Activated T-cell treated with anti-CD3 and anti-CD28 coated beads, Interleukin-2, amount 50 U/mL, for 48 hours (primary cell): ENCODE measurements at regions not wholly inside any gene's neighbourhood (a gene's known extent, or its start where the extent isn't known, plus 50 kb on each side); places are given as distances from the start of the nearest gene placed in this dataset.

Source experiments
- DNase-seq, 2 experiments: peaks; one replicate each; pipeline ENCODE4 v3.0.0-alpha.2; 2020

DNA sequence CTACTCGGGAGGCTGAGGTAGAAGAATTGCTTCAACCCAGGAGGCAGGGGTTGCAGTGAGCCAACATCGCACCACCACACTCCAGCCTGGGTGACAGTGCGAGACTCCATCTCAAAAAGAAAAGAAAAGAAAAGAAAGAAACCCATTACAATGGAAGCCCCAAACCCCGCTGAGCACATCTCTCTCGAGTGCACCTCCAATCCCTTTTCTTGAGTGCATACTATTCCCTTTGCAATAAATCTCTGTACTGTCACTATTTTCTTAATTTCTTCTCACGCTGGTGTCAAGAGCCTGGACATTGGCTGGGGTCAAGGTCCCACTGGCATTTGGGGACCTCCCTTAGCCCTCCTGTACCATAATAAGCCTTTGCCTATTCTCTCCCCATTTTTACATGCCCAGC lies 398.4 kb upstream of the EEF2KMT start:
- no peak for DNase-seq

DNA sequence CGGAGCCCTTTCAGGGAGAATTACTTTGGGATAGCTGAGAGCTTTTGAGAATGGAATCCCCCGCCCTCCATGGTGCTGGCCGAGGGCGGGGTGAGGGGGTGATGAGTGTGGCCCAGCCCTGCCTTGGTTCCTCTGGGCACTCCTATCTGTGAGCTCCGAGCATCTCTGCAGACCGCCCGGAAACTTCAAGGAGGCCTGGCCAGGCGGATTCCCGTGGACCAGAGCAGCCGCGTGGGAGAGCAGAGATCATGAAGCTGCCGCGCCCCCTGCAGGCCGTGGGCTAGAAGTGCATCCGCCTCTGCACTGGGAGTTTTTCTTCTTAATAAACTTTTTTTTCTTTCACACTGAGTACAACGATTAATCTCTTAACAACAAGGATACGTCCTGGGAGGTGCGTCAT lies 392.9 kb upstream of the EEF2KMT start:
- DNase-seq: peak; percentile 44 to 46

DNA sequence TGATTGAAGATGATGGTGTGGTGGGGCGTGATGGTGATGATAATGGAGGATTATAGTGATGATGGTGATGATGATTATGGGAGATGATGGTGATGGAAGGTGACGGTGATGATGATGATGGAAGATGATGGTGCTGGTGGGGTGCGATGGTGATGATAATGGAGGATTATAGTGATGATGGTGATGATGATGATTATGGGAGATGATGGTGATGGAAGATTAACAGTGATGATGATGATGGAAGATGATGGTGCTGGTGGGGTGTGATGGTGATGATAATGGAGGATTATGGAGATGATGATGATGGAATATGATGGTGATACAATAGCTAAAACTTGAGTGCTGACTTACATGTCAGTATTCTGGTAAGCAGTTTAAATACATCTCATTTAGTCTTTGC lies 391.0 kb upstream of the EEF2KMT start:
- DNase-seq: no peak

DNA sequence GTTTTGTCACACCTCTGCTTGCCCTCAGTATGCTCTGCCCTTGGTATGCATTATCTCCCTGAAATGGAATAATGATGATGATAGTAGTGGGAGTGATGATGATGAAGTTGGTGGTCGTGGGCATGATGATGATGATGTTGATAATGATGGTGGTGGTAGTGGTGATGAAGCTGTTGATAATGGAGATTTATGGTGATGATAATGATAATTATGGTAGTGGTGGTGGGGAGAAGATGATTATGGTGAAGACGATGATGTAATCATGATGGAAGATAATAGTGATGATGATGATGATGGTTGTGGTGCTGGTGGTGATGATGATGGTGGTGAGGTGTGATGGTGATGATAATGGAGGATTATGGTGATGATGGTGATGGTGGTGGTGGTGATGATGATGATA lies 390.1 kb upstream of the EEF2KMT start:
- DNase-seq: no peak

DNA sequence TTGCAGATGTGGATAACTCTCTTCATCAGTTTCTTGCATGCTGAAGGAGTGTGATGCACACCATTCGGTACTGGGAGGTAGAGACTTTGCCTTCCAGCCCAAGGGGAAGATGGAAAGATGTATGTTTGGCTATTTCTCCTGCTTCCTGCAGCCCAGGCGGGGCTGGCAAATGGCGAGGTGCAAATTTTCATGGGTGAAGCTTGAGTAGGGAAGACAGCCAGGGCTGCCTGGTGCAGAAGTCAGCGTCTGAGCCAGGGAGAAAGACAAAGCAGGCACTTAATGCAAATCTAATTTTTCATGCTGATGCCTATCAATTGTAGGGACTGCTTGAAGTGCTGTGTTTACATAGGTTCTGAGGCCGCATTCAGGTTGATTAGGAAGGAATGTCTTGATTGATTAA lies 384.7 kb upstream of the EEF2KMT start:
- no peak for DNase-seq

DNA sequence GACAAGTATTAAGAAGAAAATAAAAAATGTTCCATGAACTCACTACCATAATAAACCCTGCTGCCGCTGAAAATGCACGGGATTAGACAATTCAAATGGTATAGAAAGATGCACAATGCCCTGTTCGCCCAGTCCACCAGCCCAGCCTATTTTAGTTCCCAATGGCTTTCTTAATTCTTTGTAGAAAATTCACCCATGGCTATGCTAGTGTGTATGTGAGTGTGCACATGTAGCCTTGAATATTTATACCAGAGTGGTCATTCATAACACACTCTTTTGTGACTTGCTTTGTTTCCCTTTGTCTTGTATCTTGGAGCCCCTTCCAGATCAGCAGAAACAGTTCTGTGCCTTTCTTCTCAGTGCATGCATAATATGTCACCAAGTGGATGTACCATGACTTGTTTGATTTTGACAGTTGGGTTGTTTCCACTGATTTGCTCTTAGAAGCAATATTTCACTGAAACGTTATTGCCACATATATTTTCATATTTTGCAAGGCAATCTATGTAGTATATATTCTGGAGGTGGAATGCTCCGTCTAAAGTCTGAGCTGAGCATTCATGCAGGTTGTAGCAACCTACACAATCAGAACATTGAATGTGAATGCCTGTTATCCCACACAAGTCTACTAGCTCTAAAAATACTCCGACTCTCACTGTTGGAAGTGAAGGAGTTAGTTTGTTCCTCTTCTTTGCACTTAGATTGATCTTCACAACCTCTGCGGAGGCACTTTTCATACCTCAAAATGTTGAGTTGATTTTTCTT lies 383.0 kb upstream of the EEF2KMT start:
- no peak for DNase-seq

DNA sequence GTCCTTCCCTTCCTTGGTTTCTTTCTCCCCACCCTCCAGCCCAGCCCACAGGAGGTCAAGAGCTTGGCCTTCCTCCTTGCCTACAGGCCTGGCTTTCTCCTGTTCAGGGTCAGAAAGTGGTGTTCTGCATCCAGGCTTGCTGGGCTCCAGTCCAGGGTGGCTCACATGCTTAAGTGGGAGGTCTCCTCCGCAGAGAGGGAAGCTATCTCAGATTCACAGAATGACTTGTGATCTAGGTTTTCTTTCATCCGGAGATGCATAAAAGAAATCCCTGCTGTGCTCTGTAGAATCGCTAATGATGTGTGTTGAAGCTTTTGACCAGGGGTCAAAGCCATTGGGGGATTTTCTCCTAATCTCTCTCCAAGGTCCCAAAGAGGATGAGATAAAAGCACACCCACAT lies 382.3 kb upstream of the EEF2KMT start:
- DNase-seq: no peak

DNA sequence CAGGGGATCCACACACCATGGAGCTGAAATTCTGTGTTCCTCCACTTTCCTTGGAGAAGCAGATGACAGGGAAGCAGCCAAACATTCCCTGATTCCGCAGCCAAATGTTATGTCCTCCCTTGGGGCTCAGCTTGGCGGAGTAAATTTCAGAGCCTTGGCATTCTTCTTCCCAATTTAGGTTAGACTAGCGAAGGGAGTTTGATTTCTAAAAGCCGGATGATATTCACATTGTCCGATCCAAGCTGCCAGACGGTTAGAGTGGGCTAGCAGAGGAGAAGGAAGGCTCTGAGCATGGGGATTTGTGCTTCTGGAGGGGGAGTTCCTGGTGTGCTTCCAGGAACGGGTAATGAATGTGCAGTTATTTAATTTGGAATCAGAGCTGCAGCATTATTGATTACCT lies 380.4 kb upstream of the EEF2KMT start:
- DNase-seq: no peak

DNA sequence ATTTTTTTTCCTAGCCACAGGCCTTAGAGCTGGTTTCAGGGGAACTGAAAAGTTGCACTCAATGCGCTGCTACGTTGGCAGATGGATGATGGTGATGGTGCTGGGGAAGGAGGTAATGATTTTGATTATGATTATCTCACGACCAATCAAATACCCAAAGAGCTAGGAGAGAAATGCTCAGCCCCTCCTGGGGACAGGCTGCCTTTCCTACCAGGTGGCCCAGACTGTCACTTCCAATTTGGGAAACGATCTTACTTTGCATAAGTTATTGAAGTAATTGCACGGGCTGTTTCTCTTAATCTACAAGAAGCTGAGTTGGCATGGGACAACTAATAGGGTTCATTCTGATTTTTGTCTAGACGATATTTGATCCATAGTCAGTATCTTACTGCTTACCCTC lies 379.7 kb upstream of the EEF2KMT start:
- DNase-seq: no peak

DNA sequence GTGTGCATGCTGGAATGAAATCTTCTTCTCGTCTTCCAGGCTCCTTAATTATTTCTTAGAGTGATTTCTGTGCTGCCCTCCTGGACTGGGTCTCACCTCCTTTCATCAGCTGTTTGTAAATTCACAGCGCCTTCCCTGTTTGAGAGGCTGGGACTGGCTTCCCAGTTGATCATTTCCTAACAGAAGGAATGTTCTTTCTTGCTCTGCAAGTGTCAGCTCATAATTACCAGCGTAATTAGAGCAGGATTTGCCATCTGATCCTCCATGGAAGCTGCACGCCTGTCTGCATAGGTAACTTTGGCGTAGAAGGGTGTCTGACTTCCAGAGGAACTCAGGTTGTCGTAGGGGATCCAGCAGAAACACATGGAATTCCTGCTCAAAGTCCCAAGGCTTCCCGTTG lies 375.0 kb upstream of the EEF2KMT start:
- DNase-seq: no peak

DNA sequence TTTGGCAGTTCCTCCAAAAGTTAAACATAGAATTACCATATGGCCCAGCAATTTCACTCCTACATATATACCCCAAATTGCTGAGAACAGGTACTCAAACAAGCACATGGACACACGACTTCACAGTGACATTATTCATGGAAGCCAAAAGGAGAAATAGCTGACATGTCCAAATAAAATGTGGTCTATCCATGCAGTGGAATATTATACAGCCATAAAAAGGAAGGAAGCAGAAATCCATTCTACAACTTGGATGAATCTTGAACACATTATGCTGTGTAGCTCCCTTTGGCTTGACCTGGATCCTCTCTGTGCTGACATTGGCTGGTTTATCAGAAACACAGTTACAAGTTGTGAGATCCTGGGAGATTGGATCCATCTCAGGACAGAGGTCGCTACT lies 370.9 kb upstream of the EEF2KMT start:
- DNase-seq: no peak

DNA sequence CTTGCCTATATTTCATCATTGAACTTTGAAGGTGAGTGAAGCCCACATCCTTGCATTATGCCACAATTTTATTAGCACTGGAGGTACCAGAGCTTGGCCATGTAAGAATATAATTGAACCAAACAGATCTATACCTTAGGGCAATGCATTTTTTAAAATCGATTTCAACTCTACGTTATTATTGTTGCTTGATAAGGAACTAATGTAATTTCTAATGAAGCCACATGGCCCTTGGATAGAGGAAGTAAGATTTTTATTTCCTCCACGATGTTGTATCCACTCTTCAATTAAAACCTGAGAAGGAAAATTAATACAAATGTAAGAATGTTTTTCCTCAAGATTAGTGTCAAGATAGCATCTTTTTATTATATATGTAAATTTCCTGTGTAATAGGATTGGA lies 370.0 kb upstream of the EEF2KMT start:
- no peak for DNase-seq

DNA sequence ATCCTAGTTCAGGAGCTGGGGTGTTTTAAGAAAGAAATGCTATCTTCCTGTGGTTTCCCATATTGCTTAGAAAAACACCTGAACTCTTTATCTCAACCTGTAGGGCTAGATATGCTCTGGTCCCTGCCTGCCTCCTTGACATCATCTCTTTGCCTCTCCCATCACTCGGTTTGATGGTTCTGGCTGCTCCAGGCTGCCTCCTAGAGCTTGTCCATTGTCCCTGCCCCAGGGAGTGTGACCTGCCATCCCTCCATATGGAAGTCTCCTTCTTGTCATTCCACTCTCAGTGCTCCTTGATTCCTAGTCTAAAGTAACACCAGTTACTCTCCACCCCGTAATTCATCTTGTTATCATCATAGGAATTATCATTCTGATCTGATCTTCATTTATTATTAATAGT lies 369.0 kb upstream of the EEF2KMT start:
- no peak for DNase-seq

DNA sequence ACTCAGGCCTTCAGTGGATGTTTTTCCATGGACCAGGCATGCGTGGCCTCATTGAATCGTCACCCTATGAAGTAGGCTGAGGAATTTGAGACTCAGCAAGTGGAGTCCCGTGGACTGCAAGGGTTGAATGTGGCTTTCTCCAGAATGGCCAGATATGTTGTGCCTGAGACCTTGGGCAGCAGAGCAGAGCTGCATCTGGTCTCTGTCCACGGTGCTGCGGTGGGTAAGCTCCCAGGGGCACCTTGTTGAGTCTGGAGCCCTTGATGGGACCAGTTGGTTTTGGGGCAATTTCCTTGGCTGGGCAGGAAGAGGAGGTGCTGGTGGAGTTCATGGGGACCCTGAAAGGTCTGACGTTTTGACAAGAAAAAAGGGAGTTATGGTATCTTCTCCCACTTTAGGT lies 368.1 kb upstream of the EEF2KMT start:
- DNase-seq: no peak

DNA sequence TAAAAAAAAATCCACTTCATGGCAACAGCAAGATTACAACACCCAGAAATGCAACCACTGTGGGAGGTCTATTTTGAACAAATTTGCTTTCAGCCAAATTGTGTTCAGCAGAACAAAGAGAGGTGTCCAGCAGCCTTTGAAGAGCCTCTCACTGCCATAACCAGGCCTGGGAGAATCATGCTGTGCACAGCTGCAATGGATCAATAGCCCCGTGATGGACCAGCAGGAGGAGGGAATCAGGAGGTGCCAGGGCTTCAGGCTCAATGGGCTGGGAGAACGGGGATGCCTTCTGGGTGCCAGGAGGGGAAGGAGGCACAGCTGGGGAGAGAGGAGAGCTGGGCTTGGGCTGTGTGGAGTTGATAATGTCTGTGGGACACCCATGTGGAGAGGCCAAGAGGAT lies 366.2 kb upstream of the EEF2KMT start:
- no peak for DNase-seq

DNA sequence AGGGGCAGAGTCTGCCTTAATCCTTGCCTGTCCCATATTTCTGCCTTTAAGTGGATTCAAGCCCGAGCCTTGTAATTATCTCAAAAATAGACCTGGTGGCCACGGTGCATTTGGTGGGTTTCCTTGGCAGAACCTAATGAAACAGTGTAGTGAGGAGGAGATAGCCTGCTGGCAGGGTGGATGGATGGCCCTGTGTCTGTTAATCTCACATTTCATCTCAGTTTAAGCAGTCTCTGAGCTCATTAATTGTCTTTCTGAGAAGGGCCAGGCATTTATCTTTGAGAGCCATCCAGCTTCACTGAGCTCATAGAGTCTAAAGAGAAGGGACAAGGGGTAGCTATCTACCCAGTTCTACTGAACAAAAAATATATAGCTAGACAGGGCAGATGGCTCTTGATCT lies 364.0 kb upstream of the EEF2KMT start:
- no peak for DNase-seq

DNA sequence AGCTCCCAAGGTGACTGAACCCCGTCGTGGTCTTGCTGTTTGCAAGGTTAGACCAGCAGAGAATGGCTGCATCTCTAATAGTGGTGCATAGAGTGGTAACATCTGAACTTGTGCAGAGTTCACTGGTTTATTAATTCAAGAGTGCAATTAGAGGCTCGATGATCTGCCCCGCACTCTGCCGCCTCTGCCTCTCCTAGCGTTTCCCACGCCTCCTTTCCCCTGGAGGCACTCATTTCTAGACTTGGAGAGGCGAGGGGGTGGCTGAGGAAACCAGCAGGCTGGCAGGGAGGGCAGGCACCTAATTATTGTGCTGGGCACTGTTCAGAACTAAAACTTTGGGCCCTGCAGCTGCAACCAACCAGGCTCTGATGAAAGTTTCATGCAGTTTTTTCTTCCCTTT lies 363.5 kb upstream of the EEF2KMT start:
- no peak for DNase-seq

DNA sequence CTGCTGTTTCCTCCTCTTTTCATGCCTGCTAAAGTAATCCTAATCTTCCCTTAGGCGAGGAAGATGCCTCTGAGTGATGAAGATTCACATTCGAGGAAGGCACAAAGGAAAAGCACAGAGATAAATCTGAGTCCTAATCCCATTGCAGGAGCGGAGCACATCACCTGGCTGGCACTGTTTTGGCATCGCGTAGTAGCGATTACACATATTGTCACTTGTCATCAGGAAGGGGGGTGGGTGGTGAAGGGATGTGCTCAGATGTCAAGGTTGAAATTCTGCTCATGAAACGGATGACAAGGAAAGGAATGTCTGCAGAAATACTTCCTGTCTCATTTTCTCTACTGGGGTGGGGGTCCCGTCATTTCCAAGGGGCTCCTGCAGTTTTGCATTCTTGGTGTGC lies 363.1 kb upstream of the EEF2KMT start:
- no peak for DNase-seq

DNA sequence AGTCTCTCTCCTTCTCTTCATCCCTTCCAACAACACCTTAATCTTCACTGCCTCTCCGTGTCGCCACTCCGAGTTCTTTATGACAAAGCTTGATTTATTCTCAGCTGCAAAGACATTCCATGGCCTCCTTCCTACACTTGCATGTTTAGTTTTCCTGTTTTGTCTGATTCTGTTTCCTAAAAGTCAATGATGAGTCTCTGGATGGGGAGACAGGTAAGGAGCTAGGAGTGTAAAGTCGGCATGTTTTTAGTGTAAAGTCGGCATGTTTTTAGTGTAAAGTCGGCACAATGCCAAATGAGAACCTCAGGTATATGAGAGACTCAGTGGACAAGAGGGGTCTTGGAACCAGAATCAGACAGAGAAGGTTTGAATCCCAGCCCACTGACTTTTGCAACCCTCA lies 362.3 kb upstream of the EEF2KMT start:
- DNase-seq: no peak

DNA sequence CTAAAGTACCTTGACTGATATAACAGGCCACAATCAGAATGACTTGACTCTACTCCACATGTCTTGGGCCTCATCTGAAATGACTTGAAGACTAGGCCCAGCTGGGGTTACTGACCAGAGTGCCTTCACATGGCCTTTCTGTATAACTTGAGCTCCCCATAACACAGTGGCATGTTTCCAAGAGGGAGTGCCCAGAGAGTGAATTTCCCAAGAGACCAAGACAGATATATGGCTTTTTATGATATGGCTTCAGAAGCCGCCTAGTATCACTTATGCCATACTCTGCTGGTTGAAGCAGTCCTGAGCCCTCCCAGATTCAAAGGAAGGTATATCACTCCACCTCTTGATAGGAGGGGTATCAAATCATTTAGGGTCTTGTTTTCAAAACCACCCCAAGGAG lies 357.5 kb upstream of the EEF2KMT start:
- no peak for DNase-seq

DNA sequence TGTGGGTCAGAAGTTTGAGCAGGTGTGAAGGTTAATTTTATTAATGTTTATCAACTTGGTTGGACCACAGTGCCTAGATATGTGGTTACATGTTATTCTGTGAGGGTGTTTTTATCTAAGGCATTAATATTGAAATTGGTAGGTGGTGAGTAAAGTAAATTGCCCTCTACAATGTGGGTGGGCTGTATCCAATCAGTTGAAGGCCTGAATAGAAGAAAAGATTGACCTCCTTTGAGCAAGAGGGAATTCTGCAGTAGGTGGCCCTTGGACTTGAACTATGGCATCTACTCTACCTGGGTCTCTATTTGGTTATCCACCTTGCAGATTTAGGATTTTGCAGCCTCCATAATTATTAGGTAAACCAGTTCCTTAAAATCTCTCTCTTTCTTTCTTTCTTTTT lies 356.8 kb upstream of the EEF2KMT start:
- DNase-seq: no peak

DNA sequence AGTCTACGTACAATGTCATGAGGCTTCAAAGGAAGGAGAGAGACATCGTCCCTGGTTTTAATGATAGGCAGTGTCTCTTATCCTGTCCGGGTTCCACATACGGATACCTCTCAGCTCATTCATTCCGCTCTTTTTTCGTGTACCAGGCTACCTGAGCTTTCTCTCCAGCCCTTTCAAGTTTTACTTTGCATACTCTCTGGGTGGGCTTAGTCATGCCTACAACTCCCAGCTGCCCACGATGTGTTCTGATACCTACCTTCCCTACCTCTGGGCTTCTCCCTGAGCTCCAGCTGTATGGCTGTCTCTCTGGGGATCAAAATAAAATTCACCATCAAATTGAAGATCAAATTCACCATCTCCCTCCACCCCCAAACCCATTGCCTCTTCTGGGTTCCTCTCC lies 354.0 kb upstream of the EEF2KMT start:
- DNase-seq: no peak

DNA sequence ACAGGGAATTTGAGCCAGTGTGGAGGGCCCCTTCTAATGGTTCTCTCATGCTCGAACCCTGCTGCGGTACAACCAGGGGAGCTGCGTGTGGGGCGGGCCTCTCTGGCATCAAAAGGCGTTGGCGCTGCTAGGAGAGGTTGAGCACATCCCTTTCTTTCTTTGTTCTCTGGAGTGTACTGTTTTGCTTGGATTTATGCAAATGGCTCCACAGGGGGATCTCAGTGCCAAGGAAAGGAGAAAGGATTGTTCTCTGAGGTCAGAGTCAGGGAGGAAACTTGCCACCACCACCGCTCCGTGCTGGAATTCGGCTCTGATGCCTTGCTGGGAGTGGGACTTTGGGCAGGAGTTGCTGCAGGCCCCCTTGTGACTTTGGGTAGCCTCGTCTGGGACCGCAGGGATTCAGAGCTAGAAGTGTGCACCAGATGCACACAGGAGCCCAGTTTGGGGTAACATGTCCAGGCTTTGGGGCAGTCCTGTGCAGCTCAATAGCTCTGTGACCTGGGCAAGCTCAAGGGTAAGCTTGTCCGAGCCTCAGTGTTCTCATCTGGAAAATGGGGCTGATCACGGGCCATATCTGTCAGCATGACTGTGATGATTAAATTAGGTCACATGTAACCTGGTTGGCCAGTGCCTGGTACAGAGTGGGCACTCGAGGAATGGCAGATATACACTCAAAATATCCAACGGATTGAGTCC lies 353.0 kb upstream of the EEF2KMT start:
- no peak for DNase-seq

DNA sequence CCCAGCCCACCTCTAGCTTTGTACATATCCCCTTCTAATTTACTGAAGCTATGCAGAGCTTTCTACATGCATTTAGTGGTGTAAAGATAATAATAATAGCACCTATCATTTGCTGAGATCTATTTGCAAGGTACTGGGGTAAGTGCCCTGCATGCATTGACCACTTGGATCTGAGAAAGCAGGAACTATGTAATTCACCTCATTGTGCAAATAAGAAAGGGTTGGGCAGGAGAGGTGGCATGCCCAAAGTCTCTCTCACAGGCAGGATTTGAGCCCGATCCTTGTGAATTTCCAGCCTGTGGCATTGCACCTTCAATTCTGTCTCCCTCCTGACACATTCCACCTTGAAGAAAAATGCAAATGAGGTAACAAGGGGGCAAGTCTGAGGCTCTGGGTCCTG lies 352.3 kb upstream of the EEF2KMT start:
- DNase-seq: no peak

DNA sequence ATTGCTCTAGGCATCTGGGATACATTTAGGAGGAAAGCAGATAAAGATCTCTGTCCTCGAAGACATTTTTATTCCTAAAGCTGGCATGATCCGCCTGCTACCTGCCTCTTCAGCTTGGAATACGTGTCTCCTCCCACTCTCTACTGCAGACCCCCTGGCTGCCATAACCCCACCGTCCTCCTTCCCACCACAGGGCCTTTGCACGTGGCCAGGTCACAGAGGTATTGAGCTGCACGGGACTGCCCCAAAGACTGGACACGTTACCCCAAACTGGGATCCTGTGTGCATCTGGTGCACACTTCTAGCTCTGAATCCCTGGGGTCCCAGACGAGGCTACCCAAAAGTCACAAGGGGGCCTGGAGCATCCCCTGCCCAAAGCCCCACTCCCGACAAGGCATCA lies 351.2 kb upstream of the EEF2KMT start:
- no peak for DNase-seq
